ENCODE measurements at regions not wholly inside any gene's neighbourhood (a gene's known extent, or its start where the extent isn't known, plus 50 kb on each side); places are given as distances from the start of the nearest gene placed in this dataset.
A peak's percentile ranks its signal among the peaks of the same experiment; 100 is the strongest.

DNA sequence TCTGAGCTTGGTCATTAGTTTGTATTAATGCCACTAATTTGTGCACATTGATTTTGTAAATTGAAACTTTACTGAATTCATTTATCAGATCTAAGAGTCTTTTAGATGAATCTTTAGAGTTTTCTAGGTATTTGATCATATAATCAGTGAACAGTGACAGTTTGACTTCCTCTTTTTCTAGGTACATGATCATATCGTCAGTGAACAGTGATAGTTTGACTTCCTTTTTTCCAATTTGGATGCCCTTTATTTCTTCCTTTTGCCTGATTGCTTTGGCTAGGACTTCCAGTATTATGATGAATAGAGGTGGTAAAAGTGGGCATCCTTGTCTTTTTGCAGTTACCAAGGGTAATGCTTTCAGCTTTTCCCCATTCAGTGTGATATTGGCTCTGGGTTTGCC, 421.4 kb upstream of the CPXCR1 start:
- in situ Hi-C loops (cut with MboI; ENCODE audit: low pct_unique_long_range_greater_than_20kb, low sequenced_read_pairs): no loop called here
- DNase-seq: peak; percentile 87

DNA sequence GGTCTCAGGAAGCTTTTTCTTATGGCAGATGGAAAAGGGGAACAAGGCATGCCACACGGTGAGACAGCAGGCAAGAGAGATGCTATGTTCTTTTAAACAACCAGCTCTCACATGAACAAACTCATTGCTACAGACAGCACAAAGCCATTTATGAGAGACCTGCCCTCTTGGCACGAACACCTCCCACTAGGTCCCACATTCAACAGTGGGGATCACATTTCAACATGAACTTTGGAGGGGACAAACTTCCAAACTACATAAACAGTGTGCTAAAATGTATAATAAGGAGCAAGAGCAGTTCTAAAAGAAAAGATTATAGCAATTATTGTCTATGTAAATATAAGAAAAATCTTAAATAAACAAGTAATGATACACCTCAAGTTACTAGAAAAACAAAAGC, 391.8 kb upstream of the CPXCR1 start:
- in situ Hi-C loops (cut with MboI; ENCODE audit: low pct_unique_long_range_greater_than_20kb, low sequenced_read_pairs): no loop called here
- peak; percentile 34 for DNase-seq

DNA sequence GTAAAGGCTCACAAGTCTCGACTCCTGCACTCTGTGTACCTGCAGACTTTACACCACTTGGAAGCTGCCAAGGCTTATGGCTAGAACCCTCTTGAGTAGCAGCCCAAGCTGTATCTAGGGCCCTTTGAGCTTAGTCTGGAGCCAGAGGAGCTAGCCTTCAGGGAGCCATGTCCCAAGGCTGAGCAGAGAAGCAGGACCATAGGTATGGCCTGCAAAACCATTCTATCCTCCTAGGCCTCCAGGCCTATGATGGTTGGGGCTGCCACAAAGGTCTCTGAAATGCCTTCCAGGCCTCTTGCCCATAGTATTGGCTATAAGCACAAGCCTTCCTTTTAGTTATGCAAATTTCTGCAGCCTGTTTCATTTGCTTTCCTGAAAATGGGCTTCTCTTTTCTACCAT, 380.7 kb upstream of the CPXCR1 start:
- in situ Hi-C loops (cut with MboI; ENCODE audit: low pct_unique_long_range_greater_than_20kb, low sequenced_read_pairs): no loop called here
- no peak for DNase-seq

- in situ Hi-C loops (cut with MboI; ENCODE audit: low pct_unique_long_range_greater_than_20kb, low sequenced_read_pairs): no loop called here
- DNase-seq: no peak
These were observed 368.6 kb upstream of the CPXCR1 start for GRCh38 chrX:88378406-88378805.

- in situ Hi-C loops (cut with MboI; ENCODE audit: low pct_unique_long_range_greater_than_20kb, low sequenced_read_pairs): no loop called here
- DNase-seq: no peak
These were observed 349.5 kb upstream of the CPXCR1 start for GRCh38 chrX:88397551-88397950.

DNA sequence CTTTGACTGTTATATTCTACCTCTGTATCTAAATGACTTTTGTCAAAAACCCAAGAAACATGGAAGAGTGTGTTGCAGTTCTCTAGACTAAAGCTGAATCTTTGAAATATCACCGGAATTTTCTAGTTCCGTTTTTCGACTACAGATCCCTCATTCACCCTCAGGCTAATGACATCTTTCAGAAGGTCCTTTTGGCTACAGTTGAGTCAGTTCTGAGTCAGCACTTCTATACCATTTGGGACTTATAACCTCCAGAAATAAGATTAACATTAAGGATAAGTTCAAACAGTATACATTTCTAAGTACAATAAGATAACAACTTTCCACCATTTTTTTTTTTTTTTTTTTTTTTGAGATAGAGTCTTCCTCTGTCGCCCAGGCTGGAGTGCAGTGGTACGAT, 331.0 kb upstream of the CPXCR1 start:
- DNase-seq: no peak
- in situ Hi-C loops (cut with MboI; ENCODE audit: low pct_unique_long_range_greater_than_20kb, low sequenced_read_pairs): no loop called here

- no peak for DNase-seq
These were observed 330.1 kb upstream of the CPXCR1 start for GRCh38 chrX:88416965-88417364.

DNA sequence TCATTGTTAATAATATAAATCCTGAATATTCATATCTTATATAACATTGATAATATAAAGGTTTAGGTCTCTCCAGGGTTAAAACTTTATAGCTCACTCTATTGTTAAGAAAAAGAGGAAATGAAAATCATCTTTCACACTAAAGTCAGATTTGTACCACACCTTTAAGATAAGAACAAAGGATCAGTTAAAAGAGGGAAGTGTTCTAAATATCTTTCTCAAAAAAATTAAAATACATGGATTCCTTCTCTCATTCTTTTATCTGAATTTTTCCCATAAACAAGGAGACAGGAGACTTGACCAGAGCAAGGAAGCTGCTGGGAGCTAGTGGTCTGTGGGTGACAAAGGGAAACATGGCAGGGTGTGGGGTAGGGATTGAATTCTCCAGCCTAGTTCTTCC, 323.0 kb upstream of the CPXCR1 start:
- in situ Hi-C loops (cut with MboI; ENCODE audit: low pct_unique_long_range_greater_than_20kb, low sequenced_read_pairs): no loop called here

More at GRCh38 chrX:88416965-88417364, 330.1 kb upstream of the CPXCR1 start:
- in situ Hi-C loops (cut with MboI; ENCODE audit: low pct_unique_long_range_greater_than_20kb, low sequenced_read_pairs): no loop called here

DNA sequence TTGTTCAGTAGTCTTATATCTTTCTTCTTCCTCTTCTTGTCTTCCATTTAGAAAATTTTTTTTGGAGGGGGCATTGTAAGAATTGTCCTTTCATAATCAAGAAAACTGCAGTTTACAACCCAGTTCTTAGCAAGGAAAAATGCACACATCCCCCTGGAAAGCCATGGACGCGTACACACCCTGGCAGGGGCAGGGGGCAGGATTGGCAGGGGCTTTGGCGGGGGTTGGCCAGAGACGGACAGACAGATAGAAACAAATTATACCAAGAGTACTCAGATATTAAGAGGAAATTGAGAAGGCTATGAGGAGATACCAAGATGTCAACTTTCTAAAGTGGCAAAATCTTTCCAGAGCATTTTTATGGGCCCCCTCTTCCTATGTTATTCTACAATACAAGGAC, 322.5 kb upstream of the CPXCR1 start:
- no peak for DNase-seq
- in situ Hi-C loops (cut with MboI; ENCODE audit: low pct_unique_long_range_greater_than_20kb, low sequenced_read_pairs): no loop called here

More for the DNA sequence above, 323.0 kb upstream of the CPXCR1 start:
- DNase-seq: peak; percentile 9

- in situ Hi-C loops (cut with MboI; ENCODE audit: low pct_unique_long_range_greater_than_20kb, low sequenced_read_pairs): no loop called here
- no peak for DNase-seq
These were observed 321.3 kb upstream of the CPXCR1 start for GRCh38 chrX:88425739-88426138.

DNA sequence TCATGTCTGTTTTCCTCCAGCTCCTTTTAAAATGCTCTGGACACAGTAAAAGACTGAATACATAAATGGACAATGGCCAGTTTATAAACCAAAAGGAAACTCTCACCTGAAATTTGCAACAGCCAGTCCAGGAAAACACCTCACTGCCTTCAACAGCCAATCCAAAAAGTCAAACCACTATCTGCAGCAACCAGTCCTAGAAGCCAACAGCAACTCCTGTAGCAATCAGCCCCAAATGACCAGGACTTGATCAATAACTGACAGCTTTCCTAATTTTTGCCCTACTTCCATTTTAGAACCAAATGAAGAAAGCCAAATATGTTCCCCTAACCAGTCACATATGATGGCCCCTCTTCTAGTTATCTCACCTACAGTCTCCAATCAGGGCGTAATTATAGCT, 309.5 kb upstream of the CPXCR1 start:
- no peak for DNase-seq
- in situ Hi-C loops (cut with MboI; ENCODE audit: low pct_unique_long_range_greater_than_20kb, low sequenced_read_pairs): no loop called here

GRCh38 chrX:88438209-88438608, 308.8 kb upstream of the CPXCR1 start:
- no peak for DNase-seq
- in situ Hi-C loops (cut with MboI; ENCODE audit: low pct_unique_long_range_greater_than_20kb, low sequenced_read_pairs): no loop called here

DNA sequence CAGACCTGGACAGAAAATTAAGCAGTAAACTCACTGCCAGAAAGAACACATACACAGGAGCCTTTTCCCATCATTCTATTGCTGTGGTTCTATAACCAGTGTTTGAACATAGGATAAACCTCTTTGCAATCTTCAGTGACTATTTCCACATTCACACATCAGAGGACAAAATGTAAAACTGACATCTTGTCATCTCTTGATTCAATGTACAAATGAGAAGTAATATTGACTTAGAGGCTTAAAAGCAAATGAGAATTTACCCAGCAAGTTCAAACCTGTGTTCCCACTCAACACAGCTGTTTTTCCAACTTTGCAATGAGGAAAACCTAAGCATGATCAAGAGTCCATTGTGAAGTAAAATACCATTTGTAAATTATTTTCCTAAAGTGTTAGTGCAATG, 307.1 kb upstream of the CPXCR1 start:
- no peak for DNase-seq
- in situ Hi-C loops (cut with MboI; ENCODE audit: low pct_unique_long_range_greater_than_20kb, low sequenced_read_pairs): no loop called here

Data from KBM-7 (cell line).